ENCODE measurements at regions not wholly inside any gene's neighbourhood (a gene's known extent, or its start where the extent isn't known, plus 50 kb on each side); places are given as distances from the start of the nearest gene placed in this dataset.

DNA sequence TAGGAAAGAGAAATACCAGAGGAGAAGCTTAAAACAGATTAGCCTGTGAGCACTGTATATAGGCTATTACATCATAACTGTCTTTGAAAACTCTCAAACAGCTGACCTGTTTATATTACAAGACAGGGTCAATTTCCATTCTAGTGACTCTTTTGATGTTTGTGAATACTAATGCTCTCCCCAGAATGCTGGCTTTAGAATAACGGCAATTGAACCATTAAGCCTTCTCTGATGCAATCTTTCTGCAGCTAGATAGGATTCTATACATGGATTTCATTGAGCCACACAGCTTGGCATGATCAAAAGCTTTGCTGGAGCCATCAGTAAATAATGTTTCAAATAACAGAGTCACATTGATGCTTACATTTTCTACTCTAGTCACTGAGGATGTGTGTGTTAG lies 122.7 kb upstream of the FAT3 start:
- no peak for TF ChIP-seq CREB1 (CRISPR knock-in tag; IDR thresholded peaks at IDR 0.05)
- TF ChIP-seq, protein P1, sequence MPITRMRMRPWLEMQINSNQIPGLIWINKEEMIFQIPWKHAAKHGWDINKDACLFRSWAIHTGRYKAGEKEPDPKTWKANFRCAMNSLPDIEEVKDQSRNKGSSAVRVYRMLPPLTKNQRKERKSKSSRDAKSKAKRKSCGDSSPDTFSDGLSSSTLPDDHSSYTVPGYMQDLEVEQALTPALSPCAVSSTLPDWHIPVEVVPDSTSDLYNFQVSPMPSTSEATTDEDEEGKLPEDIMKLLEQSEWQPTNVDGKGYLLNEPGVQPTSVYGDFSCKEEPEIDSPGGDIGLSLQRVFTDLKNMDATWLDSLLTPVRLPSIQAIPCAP (CRISPR knock-in tag; IDR thresholded peaks at IDR 0.05) = no peak
